Endodermal cell (in vitro differentiated cells): ENCODE measurements at regions not wholly inside any gene's neighbourhood (a gene's known extent, or its start where the extent isn't known, plus 50 kb on each side); places are given as distances from the start of the nearest gene placed in this dataset.

Experiments
- DNase-seq: peaks from one replicate; pipeline ENCODE4 v3.0.0-alpha.2; 2017
- H3K27ac ChIP-seq: 2 replicates; pipeline ENCODE4 v1.5.1; 2013; ENCODE audit warnings: mild to moderate bottlenecking, low read depth, low read length, moderate library complexity
- H3K27me3 ChIP-seq: 2 replicates; pipeline ENCODE4 v1.6.1; 2013; ENCODE audit warnings: mild to moderate bottlenecking, low read length, moderate library complexity; ENCODE audit not compliant: insufficient read depth, control insufficient read depth, poor library complexity, severe bottlenecking
- H3K36me3 ChIP-seq: 2 replicates; pipeline ENCODE4 v1.7.0; 2013; ENCODE audit warnings: mild to moderate bottlenecking, low read length, moderate library complexity; ENCODE audit not compliant: control insufficient read depth, insufficient read depth
- H3K4me1 ChIP-seq: one replicate; pipeline ENCODE4 v1.7.0; 2013; ENCODE audit warnings: low read length; ENCODE audit not compliant: control insufficient read depth, insufficient read depth
- H3K4me3 ChIP-seq: 2 replicates; pipeline ENCODE4 v1.5.1; 2013; ENCODE audit warnings: mild to moderate bottlenecking, low read length, moderate library complexity
- H3K9ac ChIP-seq: 2 replicates; pipeline ENCODE4 v1.6.1; 2013; ENCODE audit warnings: mild to moderate bottlenecking, low read length, moderate library complexity; ENCODE audit not compliant: poor library complexity, severe bottlenecking; ENCODE audit errors: extremely low read depth
- H3K9me3 ChIP-seq: 2 replicates; pipeline ENCODE4 v1.6.1; 2013; ENCODE audit warnings: mild to moderate bottlenecking, low read length, moderate library complexity; ENCODE audit not compliant: control insufficient read depth
- H3K27ac Mint-ChIP-seq: 2 replicates; pipeline ENCODE4 v1.8.0; 2020; ENCODE audit warnings: mixed read lengths
- H3K27me3 Mint-ChIP-seq: 2 replicates; pipeline ENCODE4 v1.8.0; 2021; ENCODE audit warnings: mild to moderate bottlenecking, mixed read lengths; ENCODE audit not compliant: insufficient read depth
- H3K36me3 Mint-ChIP-seq: 2 replicates; pipeline ENCODE4 v1.8.0; 2020; ENCODE audit warnings: low read depth, mixed read lengths
- H3K4me1 Mint-ChIP-seq: 2 replicates; pipeline ENCODE4 v1.8.0; 2020; ENCODE audit warnings: mixed read lengths
- H3K4me3 Mint-ChIP-seq: 2 replicates; pipeline ENCODE4 v1.8.0; 2020; ENCODE audit warnings: mild to moderate bottlenecking, moderate library complexity, mixed read lengths
- H3K9me3 Mint-ChIP-seq: 2 replicates; pipeline ENCODE4 v1.8.0; 2020; ENCODE audit warnings: mild to moderate bottlenecking, mixed read lengths
- WGBS, 2 experiments: methylation state at CpG; one replicate each; pipeline versions ENCODE4 v1.1.5 to v1.1.7; 2013; ENCODE audit warnings: missing lambda C conversion rate in 2 of 2, mixed read lengths in 1 of 2; ENCODE audit not compliant: insufficient coverage in 1 of 2, insufficient read length in 1 of 2; 5-methylcytosine and 5-hydroxymethylcytosine counted together
- TF ChIP-seq, protein P1 (sequence below): fragments of 200-600 bp; sonication (generic); conservative IDR thresholded peaks from 2 replicates; pipeline ENCODE4 v1.5.0; 2021; ENCODE audit warnings: antibody characterized with exemption, mild to moderate bottlenecking

DNA sequence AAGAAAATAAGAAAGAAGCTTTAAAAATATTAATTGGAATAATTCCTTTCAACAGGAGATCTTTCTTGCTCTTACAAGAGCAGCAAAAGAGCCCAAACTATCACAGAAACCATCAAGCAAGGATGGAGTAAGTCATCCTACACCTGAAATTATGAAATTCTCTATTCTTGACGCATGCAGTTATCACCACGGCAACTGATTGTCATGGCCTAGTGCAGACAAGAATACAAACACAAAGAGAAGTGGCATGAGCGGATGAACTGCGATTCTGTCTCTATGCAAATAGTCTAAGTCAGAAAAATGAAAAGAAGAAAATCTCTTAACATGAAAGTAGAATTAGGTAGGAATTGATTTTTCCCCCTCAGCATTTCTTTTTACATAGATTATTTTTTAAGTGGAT lies 54.8 kb upstream of the SLC35B4 start:
- Mint-ChIP-seq H3K4me1 (peaks cover 8% of the 10 kb centered on the region), H3K27ac (no peak overlapping the region), H3K9me3 (no peaks in the 10 kb centered on the region), H3K27me3 (peaks cover 16% of the 10 kb centered on the region), H3K36me3 (no peaks in the 10 kb centered on the region), H3K4me3 (no peak overlapping the region)
- Histone ChIP-seq H3K9ac (no peak overlapping the region), H3K27ac (no peak overlapping the region), H3K9me3 (no peaks in the 10 kb centered on the region), H3K4me1 (peaks cover 4% of the 10 kb centered on the region), H3K36me3 (no peaks in the 10 kb centered on the region), H3K4me3 (no peak overlapping the region), H3K27me3 (peaks cover 1% of the 10 kb centered on the region)
- WGBS, 2 experiments, result 98 to 100% methylated on average over 3 to 4 of the region's 4 CpGs
- TF ChIP-seq, protein P1, sequence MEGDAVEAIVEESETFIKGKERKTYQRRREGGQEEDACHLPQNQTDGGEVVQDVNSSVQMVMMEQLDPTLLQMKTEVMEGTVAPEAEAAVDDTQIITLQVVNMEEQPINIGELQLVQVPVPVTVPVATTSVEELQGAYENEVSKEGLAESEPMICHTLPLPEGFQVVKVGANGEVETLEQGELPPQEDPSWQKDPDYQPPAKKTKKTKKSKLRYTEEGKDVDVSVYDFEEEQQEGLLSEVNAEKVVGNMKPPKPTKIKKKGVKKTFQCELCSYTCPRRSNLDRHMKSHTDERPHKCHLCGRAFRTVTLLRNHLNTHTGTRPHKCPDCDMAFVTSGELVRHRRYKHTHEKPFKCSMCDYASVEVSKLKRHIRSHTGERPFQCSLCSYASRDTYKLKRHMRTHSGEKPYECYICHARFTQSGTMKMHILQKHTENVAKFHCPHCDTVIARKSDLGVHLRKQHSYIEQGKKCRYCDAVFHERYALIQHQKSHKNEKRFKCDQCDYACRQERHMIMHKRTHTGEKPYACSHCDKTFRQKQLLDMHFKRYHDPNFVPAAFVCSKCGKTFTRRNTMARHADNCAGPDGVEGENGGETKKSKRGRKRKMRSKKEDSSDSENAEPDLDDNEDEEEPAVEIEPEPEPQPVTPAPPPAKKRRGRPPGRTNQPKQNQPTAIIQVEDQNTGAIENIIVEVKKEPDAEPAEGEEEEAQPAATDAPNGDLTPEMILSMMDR, result no peak
- DNase-seq, result no peak

DNA sequence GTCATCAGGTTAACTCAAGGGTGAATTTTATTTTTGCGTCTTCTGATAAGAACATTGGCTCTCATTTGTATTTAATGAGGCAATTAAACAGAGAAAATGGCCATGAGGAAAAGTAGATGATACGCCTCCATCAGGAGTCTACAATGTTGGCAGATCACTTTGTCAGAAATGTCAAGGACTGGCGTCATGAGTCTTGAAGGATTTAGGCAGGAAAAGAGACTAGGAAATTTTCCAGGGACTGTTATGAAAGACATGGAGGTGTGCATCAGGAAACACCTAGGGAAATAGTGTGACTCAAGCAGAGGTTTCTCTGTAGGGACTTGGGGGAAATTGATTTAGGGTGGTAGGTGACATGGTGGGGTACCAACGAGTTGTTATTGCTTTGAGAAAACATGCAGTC lies 53.4 kb upstream of the SLC35B4 start:
- H3K4me3 ChIP-seq, result no peak overlapping the region
- no peaks in the 10 kb centered on the region for H3K36me3 Mint-ChIP-seq
- no peaks in the 10 kb centered on the region for H3K9me3 ChIP-seq
- H3K9me3 Mint-ChIP-seq, result no peaks in the 10 kb centered on the region
- peaks cover 8% of the 10 kb centered on the region for H3K4me1 Mint-ChIP-seq
- H3K27ac ChIP-seq, result no peak overlapping the region
- DNase-seq, result no peak
- H3K9ac ChIP-seq, result no peak overlapping the region
- H3K4me1 ChIP-seq, result peaks cover 4% of the 10 kb centered on the region
- WGBS, 2 experiments, result 88 to 96% methylated on average over 4 of the region's 4 CpGs
- no peaks in the 10 kb centered on the region for H3K36me3 ChIP-seq
- no peak overlapping the region for H3K4me3 Mint-ChIP-seq
- H3K27me3 ChIP-seq, result no peaks in the 10 kb centered on the region
- H3K27me3 Mint-ChIP-seq, result peaks cover 15% of the 10 kb centered on the region
- H3K27ac Mint-ChIP-seq, result no peak overlapping the region
- TF ChIP-seq, protein P1, result no peak

GRCh38 chr7:134368851-134369544 lies 52.3 kb upstream of the SLC35B4 start:
- H3K9me3 Mint-ChIP-seq, result no peaks in the 10 kb centered on the region
- H3K4me3 Mint-ChIP-seq, result no peak overlapping the region
- no peak overlapping the region for H3K9ac ChIP-seq
- H3K27ac Mint-ChIP-seq, result no peak overlapping the region
- H3K9me3 ChIP-seq, result no peaks in the 10 kb centered on the region
- no peaks in the 10 kb centered on the region for H3K36me3 Mint-ChIP-seq
- no peak overlapping the region for H3K27ac ChIP-seq
- TF ChIP-seq, protein P1, result no peak
- no peaks in the 10 kb centered on the region for H3K27me3 ChIP-seq
- H3K4me1 Mint-ChIP-seq, result peaks cover 8% of the 10 kb centered on the region
- H3K4me3 ChIP-seq, result no peak overlapping the region
- peaks cover 11% of the 10 kb centered on the region for H3K27me3 Mint-ChIP-seq
- H3K36me3 ChIP-seq, result no peaks in the 10 kb centered on the region
- peaks cover 4% of the 10 kb centered on the region for H3K4me1 ChIP-seq
- DNase-seq, result no peak
- 93% methylated on average over 2 of the region's 2 CpGs; no CpG with 5 or more reads in 1 of the 2 experiments for WGBS, 2 experiments
